VCaP (cell line): ENCODE measurements at regions not wholly inside any gene's neighbourhood (a gene's known extent, or its start where the extent isn't known, plus 50 kb on each side); places are given as distances from the start of the nearest gene placed in this dataset.

ENCODE experiments used
- H3K27ac ChIP-seq: fragments of 450-650 bp; 2 replicates; pipeline ENCODE4 v1.5.1; 2017
- CTCF ChIP-seq: fragments of 450-650 bp; conservative IDR thresholded peaks from 2 replicates; pipeline ENCODE4 v1.5.1; 2017; ENCODE audit warnings: mild to moderate bottlenecking, moderate library complexity

DNA sequence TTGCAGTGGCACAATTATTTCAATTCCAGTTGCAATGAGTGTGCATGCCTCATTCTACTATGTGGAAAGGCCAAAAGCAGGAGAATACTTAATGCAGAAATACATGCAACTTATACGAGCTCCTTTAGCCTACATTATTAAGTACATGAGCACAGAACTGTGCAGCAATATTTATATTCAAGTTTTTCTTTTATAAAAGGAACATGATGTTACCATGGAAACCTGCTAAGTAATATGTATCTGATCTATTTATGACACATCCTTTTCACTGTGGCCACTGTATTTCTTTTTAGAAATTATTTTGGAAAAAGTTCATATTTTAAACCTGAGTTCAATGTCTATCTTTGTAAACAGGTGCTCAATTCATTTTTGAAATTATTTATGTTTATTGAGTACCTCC is 88.9 kb downstream of the ELAPOR2 start:
- no peak for TF ChIP-seq CTCF
- H3K27ac ChIP-seq = no peak overlapping the region

DNA sequence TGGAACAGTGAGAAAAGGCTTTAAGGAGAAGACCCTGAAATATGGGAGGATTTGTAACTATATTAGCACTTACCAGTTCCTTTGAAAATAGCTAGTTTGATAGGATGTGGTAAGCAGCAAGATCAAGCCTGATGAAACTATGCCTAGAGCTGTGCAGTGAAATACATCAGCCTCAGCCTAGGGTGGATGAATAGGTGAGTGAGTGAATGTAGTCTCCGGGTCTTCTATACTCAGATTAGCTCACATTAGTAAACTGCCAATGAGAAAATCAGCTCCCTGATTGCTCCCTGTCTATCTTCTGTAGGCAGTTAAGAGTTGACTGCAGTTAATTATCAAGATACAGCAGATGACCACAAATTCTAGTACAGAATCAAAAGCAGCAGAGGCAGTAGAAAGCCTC is 89.6 kb downstream of the ELAPOR2 start:
- no peak overlapping the region for H3K27ac ChIP-seq

GRCh38 chr7:86968618-86969017 is 90.8 kb downstream of the ELAPOR2 start:
- H3K27ac ChIP-seq = no peak overlapping the region
- TF ChIP-seq CTCF = no peak

More for the DNA sequence above, 89.6 kb downstream of the ELAPOR2 start:
- TF ChIP-seq CTCF = no peak

- H3K27ac ChIP-seq = no peak overlapping the region
These were observed 92.5 kb downstream of the ELAPOR2 start for GRCh38 chr7:86966916-86967315.

DNA sequence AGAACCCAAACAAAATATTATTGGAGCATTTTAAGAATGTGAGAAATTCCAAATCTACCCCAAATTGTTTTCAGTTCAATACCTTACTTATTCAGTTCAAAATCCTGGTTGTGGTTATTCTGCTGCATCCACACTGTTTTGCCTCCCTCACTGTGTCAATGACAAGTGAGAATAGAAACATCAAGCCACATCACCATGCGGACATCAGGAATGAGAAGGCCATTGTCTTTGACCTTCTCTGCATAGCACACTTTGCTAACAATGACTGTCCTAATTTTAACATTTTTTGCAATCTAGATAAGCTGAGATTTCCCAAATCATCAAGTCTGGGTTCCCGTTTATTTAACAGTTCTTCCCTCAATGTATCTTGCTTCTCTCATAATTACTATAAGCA is 93.7 kb downstream of the ELAPOR2 start:
- no peak overlapping the region for H3K27ac ChIP-seq
- no peak for TF ChIP-seq CTCF

More at GRCh38 chr7:86966916-86967315, 92.5 kb downstream of the ELAPOR2 start:
- TF ChIP-seq CTCF = no peak

GRCh38 chr7:86964973-86965726 is 94.3 kb downstream of the ELAPOR2 start:
- H3K27ac ChIP-seq = no peak overlapping the region
- TF ChIP-seq CTCF = no peak

DNA sequence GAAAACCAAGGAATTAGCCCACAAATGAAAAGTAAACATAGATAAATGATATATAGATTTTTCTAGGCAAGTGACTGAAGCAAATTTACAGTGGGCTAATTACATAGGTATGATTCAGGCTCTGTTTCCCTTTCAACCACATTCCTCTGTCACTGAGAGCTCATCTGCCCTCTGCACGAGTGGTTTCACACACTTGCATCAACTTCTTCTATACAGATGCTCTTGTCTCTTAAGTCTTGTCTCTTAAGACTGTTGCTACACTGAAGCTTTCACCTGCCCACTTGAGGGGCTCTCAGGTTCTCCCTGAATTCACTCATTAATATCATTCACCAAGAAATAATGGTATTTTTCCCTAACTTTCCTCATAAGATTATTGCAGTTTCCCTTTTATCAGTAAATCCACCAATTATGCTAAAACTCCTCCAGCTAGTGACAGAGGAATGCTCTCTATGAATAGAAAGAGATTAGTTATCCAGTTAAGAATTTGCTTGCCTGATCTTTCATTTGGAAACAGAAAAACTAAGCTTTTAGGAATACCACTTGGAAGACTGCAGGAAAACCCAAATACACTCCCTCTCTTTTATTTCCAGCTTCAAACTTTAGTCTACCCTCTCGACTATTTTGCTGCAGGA is 95.7 kb downstream of the ELAPOR2 start:
- TF ChIP-seq CTCF = no peak
- H3K27ac ChIP-seq = no peak overlapping the region
